Keratinocyte (primary cell): ENCODE measurements at regions not wholly inside any gene's neighbourhood (a gene's known extent, or its start where the extent isn't known, plus 50 kb on each side); places are given as distances from the start of the nearest gene placed in this dataset.

Experiments used
- EZH2 ChIP-seq: IDR thresholded peaks from one replicate; pipeline ENCODE4 v1.6.1; 2012; ENCODE audit warnings: inconsistent platforms, mild to moderate bottlenecking, low read length, moderate library complexity
- TF ChIP-seq, protein P1 (sequence below), 3 experiments: IDR thresholded peaks in 1 of 3; conservative IDR thresholded peaks in 1 of 3; optimal IDR thresholded peaks in 1 of 3; 2 replicates in 2 of 3; 3 replicates in 1 of 3; pipeline versions ENCODE3 to v1.5.1; 2011; ENCODE audit warnings: low read length in 3 of 3, mild to moderate bottlenecking in 3 of 3, moderate library complexity in 2 of 3, control low read depth in 1 of 3, inconsistent platforms in 1 of 3; ENCODE audit not compliant: insufficient read depth in 2 of 3; ENCODE audit errors: extremely low read depth in 1 of 3

DNA sequence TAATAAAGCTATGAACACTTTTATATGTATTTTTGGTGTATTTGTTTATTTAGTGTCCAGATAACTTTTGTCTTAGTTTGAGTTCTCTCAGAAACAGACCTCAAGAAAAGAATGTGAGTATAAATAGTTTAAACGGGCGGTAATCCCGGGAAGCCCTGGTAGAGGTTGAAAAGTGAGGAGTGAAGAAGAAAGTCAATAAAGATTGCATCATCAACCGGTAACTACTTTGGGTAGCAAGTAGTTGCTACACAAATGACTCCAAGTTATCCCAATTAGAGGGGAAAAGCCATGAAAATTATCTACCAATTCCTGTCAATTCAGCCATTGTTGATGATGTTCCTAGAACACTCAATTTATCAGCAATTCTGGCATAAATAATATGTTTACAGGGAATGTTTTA, 870.3 kb upstream of the RAG2 start:
- TF ChIP-seq, protein P1, sequence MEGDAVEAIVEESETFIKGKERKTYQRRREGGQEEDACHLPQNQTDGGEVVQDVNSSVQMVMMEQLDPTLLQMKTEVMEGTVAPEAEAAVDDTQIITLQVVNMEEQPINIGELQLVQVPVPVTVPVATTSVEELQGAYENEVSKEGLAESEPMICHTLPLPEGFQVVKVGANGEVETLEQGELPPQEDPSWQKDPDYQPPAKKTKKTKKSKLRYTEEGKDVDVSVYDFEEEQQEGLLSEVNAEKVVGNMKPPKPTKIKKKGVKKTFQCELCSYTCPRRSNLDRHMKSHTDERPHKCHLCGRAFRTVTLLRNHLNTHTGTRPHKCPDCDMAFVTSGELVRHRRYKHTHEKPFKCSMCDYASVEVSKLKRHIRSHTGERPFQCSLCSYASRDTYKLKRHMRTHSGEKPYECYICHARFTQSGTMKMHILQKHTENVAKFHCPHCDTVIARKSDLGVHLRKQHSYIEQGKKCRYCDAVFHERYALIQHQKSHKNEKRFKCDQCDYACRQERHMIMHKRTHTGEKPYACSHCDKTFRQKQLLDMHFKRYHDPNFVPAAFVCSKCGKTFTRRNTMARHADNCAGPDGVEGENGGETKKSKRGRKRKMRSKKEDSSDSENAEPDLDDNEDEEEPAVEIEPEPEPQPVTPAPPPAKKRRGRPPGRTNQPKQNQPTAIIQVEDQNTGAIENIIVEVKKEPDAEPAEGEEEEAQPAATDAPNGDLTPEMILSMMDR (optimal IDR thresholded peaks at IDR 0.05 in 1 of 3, IDR thresholded peaks at IDR 0.05 in 1 of 3, conservative IDR thresholded peaks at IDR 0.05 in 1 of 3; ENCODE audit: extremely low read depth in 1 of 3, insufficient read depth in 2 of 3, low read length in 3 of 3): no peak
- TF ChIP-seq EZH2: no peak
